GM19395 (cell line): ENCODE measurements at regions not wholly inside any gene's neighbourhood (a gene's known extent, or its start where the extent isn't known, plus 50 kb on each side); places are given as distances from the start of the nearest gene placed in this dataset.
A peak's percentile ranks its signal among the peaks of the same experiment; 100 is the strongest.

Source experiments
- ATAC-seq: cut with Tn5 transposase; IDR thresholded peaks from one replicate; pipeline ENCODE4 v1.9.1; 2021; ENCODE audit warnings: mild to moderate bottlenecking, moderate library complexity; ENCODE audit not compliant: unreplicated experiment

DNA sequence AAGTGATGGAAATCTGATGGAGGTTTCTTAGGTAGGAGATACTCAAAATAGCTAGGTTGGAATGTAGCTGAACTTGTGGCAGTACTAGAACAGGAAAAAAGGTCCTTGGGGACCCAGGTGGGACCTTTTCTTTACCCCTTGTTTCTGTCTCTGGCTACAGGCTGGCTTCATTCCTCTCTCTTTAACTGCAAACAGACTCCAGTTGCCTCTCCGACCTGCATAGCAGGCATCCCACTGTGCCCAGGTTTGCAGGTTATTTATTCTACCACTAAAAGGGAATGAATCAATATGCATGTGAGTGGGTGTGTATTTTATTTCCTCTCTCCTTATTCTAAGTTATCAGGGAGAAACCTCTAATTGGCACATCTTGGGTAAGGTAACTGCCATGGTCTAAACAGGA lies 758.1 kb downstream of the MED13L start:
- ATAC-seq, result no peak

DNA sequence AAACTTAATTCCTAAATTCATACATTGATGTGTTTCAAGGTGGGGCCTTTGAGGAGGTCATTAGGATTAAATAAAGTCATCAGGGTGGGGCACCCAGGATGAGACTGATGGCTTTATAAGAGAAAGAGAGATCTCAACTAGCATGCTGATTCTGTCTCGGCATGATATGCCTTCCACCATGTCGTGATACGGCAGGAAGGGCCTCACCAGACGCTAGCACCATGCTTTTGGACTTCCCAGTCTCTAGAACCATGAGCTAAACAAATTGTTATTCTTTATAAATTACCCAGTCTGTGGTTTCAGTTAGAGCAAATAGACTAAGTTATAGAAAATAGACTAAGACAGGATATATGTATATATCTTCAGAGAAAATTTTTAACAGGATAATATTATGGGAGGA lies 759.6 kb downstream of the MED13L start:
- ATAC-seq, result no peak

DNA sequence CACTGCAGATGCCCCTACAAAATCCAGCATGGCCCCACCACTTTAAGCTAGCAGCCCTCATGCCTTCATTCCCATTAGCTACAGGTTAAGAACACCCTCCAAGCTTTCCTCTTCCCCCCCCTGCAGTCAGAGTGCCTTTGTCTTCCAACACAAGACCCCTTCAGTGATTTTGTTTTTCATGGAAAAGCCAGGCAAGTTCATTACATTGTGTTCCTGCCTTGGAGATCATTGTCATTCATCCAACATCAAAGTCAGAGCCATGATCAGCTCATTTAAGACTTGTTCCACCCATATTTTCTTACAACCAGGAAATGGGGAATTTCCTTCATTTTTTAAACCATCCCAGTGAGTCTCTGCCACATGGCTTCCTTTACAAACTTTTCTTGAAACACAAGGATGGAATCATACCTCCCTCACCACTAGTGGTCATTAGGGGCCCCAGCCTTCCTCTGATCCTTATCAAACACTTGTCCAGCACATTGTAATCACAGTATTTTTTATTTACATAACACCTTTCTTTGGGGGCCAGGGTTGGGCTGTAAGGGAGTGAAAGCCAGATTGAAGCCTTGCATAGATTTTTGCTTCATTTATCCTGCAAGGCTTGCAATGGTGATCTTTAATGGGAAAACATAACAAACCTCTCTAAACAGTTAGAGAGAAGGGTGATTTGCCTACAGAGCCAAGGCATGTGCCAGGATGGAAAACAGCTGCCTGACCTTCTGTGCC lies 765.3 kb downstream of the MED13L start:
- no peak for ATAC-seq

DNA sequence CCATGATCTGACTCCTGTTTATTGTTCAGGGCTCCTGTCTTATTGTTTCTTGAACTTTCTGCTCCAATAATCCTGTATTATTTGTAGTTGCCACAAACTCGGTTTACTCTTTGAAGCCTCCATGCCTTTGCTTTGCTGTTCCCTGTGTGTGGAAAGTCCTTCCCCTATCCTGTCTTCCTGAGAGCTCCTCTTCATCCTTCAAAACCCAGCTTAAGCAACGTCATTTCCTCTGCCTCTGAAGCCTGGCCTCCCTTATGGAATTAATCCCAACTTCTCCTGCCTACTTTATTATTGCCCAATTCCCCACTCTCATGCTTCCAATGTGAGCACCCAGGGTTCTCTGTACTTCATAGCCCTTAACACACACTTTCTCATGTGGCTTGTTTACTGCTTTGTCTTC lies 766.2 kb downstream of the MED13L start:
- no peak for ATAC-seq

DNA sequence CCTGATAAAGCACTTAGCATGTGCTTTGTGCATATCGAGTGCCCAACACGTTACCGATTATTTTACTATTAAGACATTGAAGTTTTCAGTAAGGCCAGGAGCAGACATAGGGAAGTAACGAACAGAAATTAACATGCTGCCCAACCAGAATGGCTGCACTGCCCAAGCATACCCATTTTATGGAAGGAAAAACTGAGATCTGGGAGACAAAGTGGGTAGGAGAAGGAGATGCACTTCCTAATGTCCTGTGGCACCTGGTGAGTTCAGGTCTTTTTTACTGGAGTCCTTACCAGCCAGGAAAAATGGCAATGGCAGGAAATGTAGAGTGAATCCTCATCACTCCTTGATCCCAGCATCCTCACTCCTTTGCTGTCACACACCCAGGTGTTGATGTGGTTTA lies 768.5 kb downstream of the MED13L start:
- ATAC-seq, result no peak

DNA sequence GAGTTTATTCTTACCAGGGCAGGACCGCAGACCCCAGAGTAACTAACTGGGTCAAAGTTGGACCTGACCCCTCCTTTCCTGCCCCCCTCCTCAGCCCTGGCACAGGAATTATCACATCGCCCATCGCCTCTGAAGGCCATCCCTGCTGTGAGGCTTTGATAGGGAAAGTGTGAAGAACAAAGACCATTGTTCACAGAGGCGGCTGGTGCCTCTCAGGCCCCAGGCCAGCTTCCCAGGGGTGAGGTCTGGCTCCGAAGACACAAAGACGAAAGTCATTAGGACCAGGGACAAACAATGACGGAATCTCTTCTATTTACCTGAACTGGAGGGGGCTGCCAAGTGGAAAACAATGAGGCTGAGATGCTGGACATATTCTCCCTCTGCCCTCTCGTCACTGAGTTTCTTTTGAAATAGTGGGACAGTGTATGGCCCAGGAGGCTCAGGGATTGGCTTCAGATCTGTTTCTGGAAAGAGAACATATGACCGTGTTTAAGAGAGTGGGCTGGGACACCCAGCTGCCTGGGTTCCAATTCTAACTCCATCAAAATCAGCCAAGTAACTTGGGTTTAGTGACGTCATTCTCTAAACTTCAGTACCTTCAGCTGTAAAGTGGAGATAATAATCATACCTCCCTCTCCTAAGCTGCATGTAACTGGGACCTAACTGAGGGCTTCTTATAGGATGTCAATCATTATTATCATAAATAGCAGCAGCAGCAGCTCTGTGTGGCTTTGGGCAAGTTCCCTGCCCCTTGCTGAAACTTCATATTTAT lies 769.4 kb downstream of the MED13L start:
- no peak for ATAC-seq

DNA sequence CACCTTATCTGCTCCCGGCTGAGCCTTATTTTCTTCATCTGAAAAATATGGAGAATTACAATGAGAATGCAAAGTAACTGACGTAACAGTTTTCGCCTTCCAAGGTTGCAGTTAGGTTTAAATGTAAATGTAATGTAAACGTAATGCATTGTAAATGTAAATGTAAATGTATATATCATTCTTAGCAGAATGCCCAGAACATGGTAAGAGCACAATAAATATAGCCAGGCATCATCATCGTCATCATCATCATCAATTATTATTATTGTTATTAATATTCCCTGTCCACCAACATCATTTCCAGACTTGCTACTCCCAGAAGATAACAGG lies 770.0 kb downstream of the MED13L start:
- ATAC-seq, result no peak

DNA sequence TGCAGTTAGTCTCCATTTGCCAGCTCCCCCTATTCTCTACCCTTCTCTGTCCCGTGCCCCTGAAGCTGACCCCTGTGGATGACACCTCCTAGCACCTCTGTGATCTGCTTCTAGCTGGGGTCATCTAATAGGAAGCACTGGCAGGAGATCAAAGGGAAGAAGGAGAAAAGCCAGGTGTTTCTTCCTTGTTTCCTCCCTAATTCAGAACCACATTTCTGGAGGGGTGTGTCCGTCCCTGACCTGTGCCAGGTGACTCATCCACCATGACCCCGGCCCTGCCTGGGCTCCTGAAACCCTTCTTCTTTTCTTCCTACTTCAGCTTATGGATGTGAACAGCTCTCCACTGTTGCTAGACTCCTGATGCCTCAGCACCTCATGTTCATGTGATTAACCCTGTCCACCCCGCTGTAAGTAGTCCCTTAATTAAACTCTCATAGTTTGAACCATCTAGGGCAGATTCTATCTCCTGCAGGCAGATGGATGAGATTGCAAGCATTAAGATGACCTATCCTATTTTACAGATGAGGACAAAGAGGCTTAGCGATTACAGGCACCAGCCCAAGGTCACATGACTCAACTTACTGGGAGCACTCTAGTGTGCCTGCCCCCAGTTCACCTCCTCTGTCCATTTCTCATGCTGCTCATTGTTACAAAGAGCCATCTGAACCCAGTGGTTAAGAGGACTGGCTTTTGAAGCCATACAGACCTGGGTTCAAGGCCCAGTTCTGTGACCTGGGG lies 770.5 kb downstream of the MED13L start:
- no peak for ATAC-seq

DNA sequence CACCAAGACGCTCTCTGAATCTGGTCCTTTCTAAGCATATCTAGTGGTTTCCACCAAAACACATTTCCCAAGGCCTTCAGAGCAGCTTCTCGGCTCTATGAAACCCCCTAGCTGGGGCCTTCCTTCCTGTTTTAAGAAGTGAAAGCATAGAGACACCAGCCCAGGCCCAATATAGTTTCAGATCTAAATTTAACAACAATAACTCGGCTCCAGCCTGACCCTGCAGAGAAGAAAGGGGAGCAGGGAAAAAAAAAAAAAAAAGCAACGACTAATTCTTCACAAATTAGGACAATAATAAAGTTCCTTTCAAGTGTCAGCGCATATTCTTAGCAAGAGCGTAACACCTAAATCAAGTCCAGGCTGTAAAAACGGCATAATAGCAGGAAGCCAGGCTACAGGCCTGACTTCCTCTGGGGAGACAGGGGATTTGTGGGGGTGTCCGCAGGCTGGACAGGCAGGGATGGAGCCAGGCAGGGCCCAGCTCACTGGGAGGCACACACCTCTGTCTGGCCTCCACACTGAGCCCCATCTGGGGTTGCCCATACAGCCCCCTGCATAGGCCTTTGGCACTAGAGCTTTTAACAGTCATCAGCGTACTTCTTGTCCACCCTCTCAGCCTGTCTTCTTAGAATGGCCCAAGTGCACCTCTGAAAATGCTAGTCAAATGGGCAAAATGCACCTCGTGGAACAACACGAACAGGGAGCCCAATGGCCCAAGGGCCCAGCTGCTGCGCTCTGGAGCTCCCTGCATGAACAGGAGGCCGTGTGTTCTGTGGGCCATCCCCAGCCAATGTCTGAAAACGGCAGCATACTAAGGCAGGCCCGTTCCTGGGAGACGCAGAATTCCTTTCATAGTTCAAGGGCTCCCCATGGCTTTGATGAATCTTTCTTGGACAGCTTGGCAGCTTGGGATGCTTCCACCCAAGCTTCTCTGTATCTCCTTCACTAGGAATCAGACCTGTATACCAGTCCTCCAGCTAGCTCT lies 772.9 kb downstream of the MED13L start:
- peak; percentile 92 for ATAC-seq

DNA sequence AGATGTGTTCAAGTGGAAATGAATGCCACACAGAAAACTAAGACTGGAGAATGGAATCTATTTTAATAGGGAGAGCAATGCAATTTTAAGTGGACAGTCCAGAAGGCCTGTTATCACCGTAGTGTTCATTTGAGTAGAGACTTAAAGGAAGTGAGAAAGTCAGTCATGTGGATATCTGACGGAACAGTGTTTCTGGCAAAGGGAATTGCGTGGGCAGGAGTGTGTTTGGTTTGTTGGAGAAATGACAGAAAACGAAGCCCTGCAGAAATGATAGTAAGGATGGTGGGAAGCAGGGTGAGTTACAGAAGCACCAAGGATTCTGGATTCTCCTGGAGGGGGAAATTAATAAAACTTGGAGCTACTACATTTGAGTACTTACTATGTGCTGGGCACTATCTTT lies 776.6 kb downstream of the MED13L start:
- ATAC-seq, result no peak

DNA sequence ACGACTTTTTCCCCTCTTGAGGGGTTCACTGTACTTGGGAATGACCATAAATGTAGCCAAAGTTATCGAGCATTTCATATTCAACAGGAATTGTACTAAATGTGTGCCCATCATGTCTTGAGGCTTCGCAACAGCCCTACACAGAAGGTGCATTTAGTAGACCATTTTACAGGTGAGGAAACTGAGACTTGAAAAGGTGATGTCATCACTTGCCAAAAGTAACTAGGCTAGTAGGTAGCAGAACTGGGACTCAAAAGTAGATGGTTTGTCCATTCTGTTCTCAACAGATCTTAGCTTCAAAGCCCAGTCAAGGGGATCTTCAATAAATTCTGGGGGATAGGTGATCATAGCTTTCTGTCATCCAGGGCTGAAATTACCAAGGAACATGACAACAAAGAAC lies 782.2 kb downstream of the MED13L start:
- no peak for ATAC-seq

DNA sequence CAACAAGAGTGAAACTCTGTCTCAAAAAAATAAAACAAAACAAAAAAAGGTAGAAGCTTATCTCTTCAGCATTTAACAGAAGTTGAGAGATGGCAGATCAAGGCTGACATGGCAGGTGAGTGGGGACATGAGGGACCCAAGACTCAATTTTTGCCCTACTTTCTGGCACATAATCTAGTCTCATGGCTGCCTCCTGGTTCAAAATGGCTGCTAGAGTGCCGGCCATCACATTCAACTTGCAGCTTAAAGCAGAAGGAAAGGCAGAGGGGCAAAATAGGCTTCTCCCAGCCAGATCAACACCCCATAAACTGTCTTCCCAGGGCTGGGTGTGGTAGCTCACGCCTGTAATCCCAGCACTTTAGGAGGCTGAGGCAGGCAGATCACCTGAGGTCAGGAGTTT lies 784.9 kb downstream of the MED13L start:
- no peak for ATAC-seq

DNA sequence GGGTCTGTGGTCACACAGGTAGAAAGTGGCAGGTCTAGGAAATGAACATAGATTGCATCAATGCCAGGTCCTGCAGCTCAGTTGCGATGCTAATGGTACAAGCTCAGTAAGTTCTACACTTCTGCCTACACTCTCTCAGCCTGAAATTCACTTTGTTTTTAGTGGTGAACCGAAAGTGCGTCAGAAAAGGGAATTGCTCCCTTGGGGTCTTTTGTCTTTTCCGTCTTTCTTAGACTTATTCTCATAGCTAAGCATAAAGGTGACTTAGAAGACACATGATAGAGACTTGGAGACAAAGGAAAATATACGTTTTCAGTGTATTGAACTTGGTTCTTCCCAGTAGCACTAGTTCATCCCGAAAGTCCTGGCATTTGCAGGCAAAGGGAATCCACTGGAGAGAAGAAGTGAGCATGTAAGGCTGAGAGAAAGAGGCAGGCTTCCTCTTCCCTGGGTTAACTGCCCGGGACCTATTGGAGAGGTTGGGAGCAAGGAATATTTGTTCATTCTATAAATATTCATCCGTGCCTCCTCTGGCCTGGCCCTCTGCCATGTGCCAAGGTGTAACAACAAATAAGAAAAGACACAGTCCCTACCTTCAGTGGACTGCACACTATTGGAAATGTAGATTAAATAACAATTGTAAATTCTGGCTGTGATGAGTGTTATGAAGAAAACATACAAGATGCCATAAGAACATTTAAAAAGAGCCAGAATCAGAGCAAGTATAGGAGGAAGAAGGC lies 785.8 kb downstream of the MED13L start:
- no peak for ATAC-seq

DNA sequence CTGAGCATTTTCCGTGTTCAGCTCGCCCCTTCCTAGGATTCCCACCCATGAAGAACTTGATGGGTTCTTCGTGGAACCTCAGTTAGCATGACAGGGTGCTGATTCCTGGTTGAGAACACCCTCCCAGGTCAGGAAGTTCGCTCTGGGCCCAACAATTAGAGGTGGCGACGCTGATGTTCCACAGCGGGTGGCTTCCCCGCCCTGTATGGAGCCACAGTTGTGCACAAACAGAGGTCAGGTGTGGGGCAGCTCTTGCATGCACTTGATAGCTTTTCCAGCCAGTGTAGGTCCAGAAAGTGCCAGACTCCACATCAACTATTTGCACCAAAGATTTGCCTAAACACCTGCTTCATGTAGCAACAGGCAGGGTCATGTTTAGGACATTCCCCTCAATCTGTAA lies 788.2 kb downstream of the MED13L start:
- no peak for ATAC-seq

DNA sequence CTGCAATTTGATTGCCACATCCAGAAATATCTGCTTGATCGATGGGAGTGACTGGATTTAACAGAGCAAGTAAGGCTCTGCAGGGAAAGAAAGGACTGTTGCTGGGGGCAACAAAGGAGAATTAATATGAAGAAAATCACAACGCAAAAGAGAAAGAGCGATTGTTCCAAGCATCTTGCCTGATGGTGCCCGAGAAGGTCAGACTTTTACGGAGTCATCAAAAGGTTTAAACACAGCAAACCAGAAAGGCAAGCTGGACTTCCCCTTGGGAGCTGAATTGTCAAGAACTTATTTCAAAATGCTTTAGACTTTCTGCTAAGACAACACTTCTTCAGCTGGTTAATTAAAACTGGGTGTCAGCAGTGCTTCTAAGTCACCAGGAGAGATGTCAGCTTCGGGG lies 791.5 kb downstream of the MED13L start:
- no peak for ATAC-seq

DNA sequence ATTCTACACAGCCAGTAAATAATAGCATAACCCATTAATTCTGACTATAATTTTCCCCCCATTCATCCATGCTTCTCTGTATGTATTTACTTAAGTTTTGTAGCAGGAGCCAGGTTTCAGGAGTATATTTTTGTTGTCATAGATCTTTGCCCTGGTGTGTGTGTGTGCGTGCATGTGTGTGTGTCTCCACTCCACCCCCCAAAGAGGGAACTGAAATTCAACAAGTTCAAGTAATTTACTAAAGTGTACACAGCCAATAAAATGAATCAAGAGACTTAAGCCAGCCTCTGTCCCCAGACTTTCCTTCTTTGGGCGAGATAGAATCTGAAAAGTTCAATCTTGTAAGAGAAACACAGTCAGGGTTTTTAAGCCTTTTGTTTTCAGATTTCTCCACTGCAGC lies 792.0 kb downstream of the MED13L start:
- ATAC-seq, result no peak

DNA sequence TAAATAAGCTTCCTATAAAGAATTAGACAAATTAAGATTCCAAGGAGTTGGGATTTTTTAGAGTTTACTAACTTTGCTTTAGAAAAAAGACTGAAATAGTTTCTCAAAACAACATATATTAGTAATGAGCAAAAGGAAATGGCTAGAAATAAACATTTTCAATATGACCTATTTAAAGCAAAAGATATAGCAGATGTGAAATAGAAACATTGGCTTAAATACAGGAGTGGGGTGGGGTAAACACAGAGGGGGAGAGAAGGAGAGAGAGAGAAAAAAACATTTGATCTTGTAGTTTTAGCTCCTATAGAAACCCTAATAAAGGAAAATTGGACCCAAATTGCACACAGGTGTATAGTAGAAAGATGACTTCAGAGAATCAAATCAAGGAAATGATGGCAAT lies 794.5 kb downstream of the MED13L start:
- no peak for ATAC-seq

DNA sequence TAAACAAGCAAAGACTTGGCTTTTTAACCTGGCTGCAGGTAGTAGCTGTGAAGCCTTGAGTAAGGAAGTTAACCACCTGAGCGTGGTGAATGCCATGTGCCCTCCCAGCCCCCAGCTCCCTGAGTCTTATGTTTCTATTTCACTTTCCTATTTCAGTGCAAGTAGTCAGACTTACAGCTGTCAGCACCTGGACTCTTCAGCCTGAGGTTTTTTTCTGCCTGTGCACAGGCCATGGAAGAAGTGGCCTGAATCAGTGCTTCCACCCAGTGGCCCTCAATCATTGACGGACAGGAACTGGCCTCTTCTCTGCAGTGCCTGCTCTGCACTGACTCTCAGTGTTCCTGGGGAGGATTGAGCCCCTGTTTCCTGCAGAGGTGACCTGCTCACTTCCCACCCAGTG lies 796.4 kb downstream of the MED13L start:
- ATAC-seq, result peak; percentile 90

DNA sequence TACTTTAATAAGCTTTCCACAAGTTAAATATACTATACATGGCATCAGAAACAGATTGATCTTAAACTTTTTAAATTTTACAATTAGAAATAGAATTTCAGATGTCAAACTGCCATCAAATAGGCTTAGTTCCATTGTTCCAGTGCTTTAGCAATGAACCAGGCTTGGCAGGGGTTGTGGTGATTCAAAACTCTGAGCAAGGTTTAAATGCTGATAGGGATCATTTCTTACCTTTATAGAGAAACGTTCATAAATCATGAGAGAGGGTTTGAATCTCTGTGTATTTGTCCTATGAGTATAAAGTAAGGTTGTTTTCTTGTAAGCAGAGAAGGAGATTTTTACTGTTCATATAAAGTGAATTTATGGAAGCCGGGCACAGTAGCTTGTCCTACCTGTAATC lies 794.5 kb upstream of the TBX3 start:
- no peak for ATAC-seq
